GM12864 (cell line): ENCODE measurements at regions not wholly inside any gene's neighbourhood (a gene's known extent, or its start where the extent isn't known, plus 50 kb on each side); places are given as distances from the start of the nearest gene placed in this dataset.

Experiments
- DNase-seq: peaks from one replicate; pipeline ENCODE4 v3.0.0-alpha.2; 2011; ENCODE audit warnings: low read depth
- H3K4me3 ChIP-seq: 2 replicates; pipeline ENCODE4 v1.5.1; 2011; ENCODE audit warnings: mild to moderate bottlenecking, low read depth, low read length, control low read depth
- TF ChIP-seq, protein P1 (sequence below): IDR thresholded peaks from 2 replicates; pipeline ENCODE4 v1.5.1; 2011; ENCODE audit warnings: low read depth, mild to moderate bottlenecking, moderate library complexity, low read length, control low read depth, inconsistent platforms; ENCODE audit errors: missing control alignments

DNA sequence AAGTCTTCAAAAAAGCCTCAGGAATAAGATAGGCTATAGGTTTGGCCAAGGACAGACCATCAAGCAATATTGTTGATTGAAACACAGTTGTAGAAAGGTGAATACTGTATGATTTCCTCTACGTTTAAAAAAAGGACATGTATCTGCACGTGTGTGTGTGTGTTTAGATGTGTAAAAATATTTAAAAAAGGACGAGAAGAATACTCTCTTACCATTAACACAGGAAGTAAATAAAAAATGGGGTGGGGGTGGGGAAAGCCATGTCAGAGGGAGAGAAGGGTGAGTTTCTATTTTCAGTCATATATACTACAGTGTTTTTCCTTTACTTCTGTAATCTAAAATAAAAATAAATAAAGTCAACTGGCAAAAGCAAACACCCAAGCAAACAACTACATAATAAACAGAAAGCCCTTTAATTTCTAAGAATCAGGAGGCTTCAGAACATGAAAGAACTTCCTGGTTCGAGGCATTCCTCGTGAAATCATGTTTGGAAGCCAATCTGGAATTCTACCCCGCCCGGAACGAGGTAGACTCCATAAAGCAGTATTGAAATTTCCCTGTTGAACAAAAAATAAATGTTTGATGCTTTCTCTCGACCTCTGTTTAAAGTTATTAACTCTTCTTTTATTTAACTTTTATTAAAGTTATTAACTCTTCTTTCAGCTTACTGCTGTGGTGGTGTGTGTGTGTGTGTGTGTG lies 158.1 kb upstream of the ZNF217 start:
- H3K4me3 ChIP-seq = no peak overlapping the region
- TF ChIP-seq, protein P1, sequence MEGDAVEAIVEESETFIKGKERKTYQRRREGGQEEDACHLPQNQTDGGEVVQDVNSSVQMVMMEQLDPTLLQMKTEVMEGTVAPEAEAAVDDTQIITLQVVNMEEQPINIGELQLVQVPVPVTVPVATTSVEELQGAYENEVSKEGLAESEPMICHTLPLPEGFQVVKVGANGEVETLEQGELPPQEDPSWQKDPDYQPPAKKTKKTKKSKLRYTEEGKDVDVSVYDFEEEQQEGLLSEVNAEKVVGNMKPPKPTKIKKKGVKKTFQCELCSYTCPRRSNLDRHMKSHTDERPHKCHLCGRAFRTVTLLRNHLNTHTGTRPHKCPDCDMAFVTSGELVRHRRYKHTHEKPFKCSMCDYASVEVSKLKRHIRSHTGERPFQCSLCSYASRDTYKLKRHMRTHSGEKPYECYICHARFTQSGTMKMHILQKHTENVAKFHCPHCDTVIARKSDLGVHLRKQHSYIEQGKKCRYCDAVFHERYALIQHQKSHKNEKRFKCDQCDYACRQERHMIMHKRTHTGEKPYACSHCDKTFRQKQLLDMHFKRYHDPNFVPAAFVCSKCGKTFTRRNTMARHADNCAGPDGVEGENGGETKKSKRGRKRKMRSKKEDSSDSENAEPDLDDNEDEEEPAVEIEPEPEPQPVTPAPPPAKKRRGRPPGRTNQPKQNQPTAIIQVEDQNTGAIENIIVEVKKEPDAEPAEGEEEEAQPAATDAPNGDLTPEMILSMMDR = no peak
- DNase-seq = no peak

DNA sequence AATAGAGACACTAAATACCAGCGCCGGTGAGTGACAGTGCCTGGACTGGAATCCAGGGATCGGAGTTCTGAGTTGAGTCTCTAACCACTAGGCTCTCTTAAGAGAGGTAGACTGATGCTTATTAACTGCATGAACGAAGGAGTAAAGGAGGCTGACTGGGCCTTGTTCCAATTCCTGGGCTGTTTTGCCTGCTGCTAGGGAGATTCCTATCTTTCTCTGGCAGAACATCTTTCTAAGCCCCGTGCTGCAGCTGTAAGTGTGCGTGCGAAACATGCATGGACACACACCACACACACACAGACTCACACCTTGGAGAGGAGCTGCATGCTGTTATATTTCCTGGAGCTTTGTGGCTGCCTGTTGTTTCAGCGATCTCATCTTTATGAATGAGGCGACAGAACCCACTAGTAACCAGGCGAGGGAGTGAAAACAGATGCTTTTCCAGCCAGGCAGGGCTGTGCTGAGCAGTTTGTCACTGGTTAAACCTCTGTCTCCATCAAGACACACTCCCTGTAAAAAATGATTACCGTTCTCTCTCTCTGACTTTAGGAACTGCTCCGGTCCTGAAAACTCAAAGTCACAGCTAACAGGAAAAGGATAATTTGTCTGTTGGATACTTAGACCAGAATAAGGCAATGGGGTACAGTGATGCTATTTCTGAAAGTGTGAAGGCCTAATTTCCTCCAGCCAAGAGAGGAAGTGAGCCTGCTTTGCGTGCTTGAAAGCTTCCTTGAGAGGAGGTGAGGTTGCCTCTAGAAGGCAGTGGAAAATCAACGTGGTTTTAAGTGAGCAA lies 157.4 kb upstream of the ZNF217 start:
- no peak overlapping the region for H3K4me3 ChIP-seq
- DNase-seq = peak; percentile 85

DNA sequence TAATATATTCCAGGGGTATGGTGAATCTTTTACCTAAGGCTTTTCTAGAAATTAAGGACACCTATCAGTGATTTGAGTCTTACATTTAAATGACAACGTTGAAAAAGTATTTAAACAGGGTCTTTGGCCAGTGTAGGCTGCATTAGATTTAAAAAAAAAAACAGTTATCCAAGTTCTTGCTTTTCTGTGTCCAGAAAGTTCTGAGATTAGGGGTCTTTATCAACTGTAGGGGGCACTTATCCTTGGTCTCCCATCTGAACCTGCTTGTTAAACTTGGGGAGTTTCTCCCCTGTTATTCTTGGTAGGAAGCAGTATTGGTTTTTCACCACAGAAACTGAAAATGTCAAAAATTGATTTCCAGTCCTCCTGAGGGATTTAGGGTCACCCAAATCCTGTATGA lies 155.9 kb upstream of the ZNF217 start:
- TF ChIP-seq, protein P1 = no peak

More for the DNA sequence above, 157.4 kb upstream of the ZNF217 start:
- TF ChIP-seq, protein P1 = no peak

DNA sequence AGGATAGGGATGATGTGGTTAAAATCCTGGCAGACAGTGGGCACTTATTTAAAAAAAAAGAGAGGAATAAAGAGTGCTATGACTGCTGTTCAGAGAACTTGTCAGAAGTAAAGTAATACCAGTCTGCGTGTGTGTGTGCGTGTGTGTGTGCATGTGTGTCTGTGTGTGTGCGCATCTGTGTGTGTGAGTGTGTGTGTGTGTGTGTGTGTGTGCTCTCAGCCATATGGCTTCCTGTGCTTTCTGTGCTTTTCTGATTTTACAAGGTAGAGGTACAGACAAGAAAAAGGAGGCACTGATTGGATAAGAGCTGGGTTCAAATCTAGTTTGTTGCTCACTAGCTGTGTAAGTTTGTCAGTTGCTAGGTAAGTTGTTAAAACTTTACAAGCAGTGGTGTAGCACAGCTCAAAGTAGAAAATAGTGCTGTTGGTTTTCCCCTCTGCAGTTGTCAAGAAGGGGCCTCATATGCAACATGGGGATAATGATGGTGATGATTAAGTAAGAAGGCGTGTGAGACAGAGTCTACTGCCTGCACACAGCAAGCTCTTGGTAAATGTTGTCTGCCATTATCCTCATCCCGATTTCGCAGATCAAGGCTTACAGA lies 155.3 kb upstream of the ZNF217 start:
- TF ChIP-seq, protein P1 = no peak
- no peak overlapping the region for H3K4me3 ChIP-seq
- DNase-seq = no peak

More for the DNA sequence above, 155.9 kb upstream of the ZNF217 start:
- H3K4me3 ChIP-seq = no peak overlapping the region
- no peak for DNase-seq

DNA sequence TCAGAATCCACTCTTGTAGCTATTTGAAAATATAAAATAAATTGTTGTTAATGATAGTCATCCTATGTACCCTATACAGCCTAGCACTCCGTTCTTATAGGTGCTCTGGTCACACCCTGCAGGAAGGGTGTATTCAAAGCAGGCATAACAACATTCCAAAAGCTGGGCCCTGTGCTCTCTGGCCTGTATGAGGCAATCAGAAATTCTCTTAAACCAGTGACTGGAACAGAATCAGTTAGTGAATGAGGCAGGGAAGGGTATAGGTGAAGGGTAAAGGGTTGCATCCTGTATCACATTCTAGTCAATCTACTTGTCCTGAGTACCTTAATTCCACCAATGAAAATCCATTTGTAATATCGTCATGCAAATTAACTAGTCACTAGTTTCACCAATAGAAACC lies 154.5 kb upstream of the ZNF217 start:
- TF ChIP-seq, protein P1 = no peak
- DNase-seq = no peak
- H3K4me3 ChIP-seq = no peak overlapping the region

DNA sequence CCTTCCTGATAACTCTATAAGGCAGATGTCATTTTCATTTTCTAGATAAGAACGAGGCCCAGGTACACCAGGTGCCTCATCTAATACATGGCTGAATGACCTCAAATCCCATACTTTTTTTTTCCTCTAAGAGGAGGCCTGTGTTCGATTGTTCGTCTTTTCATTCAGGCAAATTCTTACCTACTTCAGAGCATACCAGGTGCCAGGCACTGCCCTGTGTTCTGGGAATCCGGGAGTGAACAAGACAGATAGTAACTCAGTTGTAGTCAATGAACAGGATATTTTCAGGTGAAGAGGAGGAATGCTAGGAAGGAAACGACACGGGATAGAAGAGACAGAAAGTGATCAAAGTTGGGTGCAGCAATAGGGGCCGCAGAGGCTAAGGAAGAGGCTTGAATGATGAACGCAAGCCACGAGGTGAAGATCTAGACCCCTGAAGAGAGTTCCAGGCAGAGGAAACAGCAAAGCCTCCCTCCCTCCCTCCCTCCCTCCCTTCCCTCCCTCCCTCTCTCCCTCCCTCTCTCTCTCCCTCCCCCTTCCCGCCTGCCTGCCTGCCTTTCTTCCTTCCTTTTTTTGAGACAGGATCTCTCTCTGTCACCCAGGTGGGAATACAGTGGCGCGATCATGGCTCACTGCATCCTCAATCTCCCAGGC lies 150.1 kb upstream of the ZNF217 start:
- no peak for DNase-seq
- no peak overlapping the region for H3K4me3 ChIP-seq
- TF ChIP-seq, protein P1 = no peak
